ENCODE measurements at regions not wholly inside any gene's neighbourhood (a gene's known extent, or its start where the extent isn't known, plus 50 kb on each side); places are given as distances from the start of the nearest gene placed in this dataset.

GRCh38 chr10:44320756-44321155 lies 64.1 kb downstream of the CXCL12 start:
- TF ChIP-seq CTCF (optimal IDR thresholded peaks at IDR 0.05 in 1 of 3, IDR thresholded peaks at IDR 0.05 in 1 of 3, conservative IDR thresholded peaks at IDR 0.05 in 1 of 3; ENCODE audit: extremely low read depth in 1 of 3, insufficient read depth in 2 of 3, low read length in 3 of 3) (no peak), EZH2 (IDR thresholded peaks at IDR 0.05; ENCODE audit: low read length) (no peak)
